ENCODE measurements at regions not wholly inside any gene's neighbourhood (a gene's known extent, or its start where the extent isn't known, plus 50 kb on each side); places are given as distances from the start of the nearest gene placed in this dataset.

- no peaks in the 10 kb centered on the region for H3K4me1 ChIP-seq
- TF ChIP-seq, protein P1, sequence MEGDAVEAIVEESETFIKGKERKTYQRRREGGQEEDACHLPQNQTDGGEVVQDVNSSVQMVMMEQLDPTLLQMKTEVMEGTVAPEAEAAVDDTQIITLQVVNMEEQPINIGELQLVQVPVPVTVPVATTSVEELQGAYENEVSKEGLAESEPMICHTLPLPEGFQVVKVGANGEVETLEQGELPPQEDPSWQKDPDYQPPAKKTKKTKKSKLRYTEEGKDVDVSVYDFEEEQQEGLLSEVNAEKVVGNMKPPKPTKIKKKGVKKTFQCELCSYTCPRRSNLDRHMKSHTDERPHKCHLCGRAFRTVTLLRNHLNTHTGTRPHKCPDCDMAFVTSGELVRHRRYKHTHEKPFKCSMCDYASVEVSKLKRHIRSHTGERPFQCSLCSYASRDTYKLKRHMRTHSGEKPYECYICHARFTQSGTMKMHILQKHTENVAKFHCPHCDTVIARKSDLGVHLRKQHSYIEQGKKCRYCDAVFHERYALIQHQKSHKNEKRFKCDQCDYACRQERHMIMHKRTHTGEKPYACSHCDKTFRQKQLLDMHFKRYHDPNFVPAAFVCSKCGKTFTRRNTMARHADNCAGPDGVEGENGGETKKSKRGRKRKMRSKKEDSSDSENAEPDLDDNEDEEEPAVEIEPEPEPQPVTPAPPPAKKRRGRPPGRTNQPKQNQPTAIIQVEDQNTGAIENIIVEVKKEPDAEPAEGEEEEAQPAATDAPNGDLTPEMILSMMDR (IDR thresholded peaks at IDR 0.05), result no peak
- no peak for TF ChIP-seq POLR2A (IDR thresholded peaks at IDR 0.05)
- no peak overlapping the region for H3K27ac ChIP-seq
- no peak overlapping the region for H3K4me3 ChIP-seq
- no peak for DNase-seq
- H3K9me3 ChIP-seq, result no peaks in the 10 kb centered on the region
- no peaks in the 10 kb centered on the region for H3K36me3 ChIP-seq
- H3K27me3 ChIP-seq, result no peaks in the 10 kb centered on the region
Observed at GRCh38 chr13:22312405-22312803, 641.5 kb downstream of the FGF9 start.

DNA sequence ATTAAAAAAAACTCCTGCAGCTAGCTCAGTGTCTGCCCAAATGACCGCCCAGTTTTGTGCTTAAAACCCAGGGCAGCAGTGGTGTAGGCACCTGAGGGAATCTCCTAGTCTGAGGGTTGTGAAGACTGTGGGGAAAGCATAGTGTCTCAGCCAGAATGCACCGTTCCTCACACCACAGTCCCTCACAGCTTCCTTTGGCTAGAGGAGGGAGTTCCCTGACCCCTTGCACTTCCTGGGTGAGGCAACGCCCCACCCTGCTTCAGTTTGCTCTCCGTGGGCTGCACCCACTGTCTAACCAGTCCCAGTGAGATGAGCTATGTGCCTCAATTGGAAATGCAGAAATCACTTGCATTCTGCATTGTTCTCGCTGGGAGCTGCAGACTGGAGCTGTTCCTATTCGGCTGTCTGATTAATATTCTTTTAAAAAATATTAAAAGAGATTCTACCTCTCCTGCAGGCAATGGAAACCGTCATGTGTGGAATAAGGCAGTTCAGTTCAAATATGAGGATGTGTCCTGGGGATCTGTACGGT is 645.7 kb downstream of the FGF9 start:
- H3K27ac ChIP-seq, result no peak overlapping the region
- no peak overlapping the region for H3K4me3 ChIP-seq
- no peaks in the 10 kb centered on the region for H3K27me3 ChIP-seq
- H3K36me3 ChIP-seq, result no peaks in the 10 kb centered on the region
- no peak for DNase-seq
- no peaks in the 10 kb centered on the region for H3K4me1 ChIP-seq
- no peak for TF ChIP-seq POLR2A (IDR thresholded peaks at IDR 0.05)
- TF ChIP-seq, protein P1 (IDR thresholded peaks at IDR 0.05), result no peak
- H3K9me3 ChIP-seq, result no peaks in the 10 kb centered on the region

- no peaks in the 10 kb centered on the region for H3K9me3 ChIP-seq
- no peaks in the 10 kb centered on the region for H3K36me3 ChIP-seq
- no peaks in the 10 kb centered on the region for H3K27me3 ChIP-seq
- H3K4me1 ChIP-seq, result no peaks in the 10 kb centered on the region
- no peak for DNase-seq
- no peak overlapping the region for H3K27ac ChIP-seq
- no peak for TF ChIP-seq POLR2A (IDR thresholded peaks at IDR 0.05)
- TF ChIP-seq, protein P1 (IDR thresholded peaks at IDR 0.05), result no peak
- H3K4me3 ChIP-seq, result no peak overlapping the region
Observed at GRCh38 chr13:22320991-22321390, 650.1 kb downstream of the FGF9 start.

GRCh38 chr13:22325761-22326160 is 654.9 kb downstream of the FGF9 start:
- no peaks in the 10 kb centered on the region for H3K27me3 ChIP-seq
- H3K9me3 ChIP-seq, result no peaks in the 10 kb centered on the region
- H3K27ac ChIP-seq, result no peak overlapping the region
- TF ChIP-seq, protein P1 (IDR thresholded peaks at IDR 0.05), result no peak
- no peak for TF ChIP-seq POLR2A (IDR thresholded peaks at IDR 0.05)
- no peak for DNase-seq
- H3K4me1 ChIP-seq, result no peaks in the 10 kb centered on the region
- H3K4me3 ChIP-seq, result no peak overlapping the region
- H3K36me3 ChIP-seq, result no peaks in the 10 kb centered on the region

- TF ChIP-seq, protein P1 (IDR thresholded peaks at IDR 0.05), result no peak
- TF ChIP-seq POLR2A (IDR thresholded peaks at IDR 0.05), result no peak
- H3K9me3 ChIP-seq, result no peaks in the 10 kb centered on the region
- DNase-seq, result no peak
- H3K36me3 ChIP-seq, result no peaks in the 10 kb centered on the region
- no peak overlapping the region for H3K4me3 ChIP-seq
- no peaks in the 10 kb centered on the region for H3K27me3 ChIP-seq
- H3K27ac ChIP-seq, result no peak overlapping the region
- H3K4me1 ChIP-seq, result no peaks in the 10 kb centered on the region
Observed at GRCh38 chr13:22332416-22332815, 661.5 kb downstream of the FGF9 start.

DNA sequence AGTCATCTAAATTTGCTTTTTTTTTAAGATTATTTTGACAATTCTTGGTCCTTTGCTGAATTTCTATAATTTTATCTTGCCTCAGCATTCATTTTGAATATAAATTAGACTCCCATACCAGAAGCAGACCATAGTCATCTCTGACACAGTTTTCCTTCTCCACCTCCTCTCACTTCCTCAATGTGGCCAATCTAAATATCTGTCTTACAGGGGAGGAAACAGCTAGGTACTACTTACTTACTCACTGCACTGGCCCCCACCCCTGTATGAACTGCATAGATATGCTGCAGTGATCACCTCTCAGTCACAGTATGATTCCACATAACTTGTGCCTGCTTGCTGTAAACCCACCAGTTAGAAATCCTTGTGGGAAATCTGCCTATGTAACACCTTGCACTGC is 665.6 kb downstream of the FGF9 start:
- Histone ChIP-seq H3K27ac (no peak overlapping the region), H3K4me1 (no peaks in the 10 kb centered on the region), H3K9me3 (no peaks in the 10 kb centered on the region), H3K4me3 (no peak overlapping the region), H3K36me3 (no peaks in the 10 kb centered on the region), H3K27me3 (no peaks in the 10 kb centered on the region)
- TF ChIP-seq, protein P1 (IDR thresholded peaks at IDR 0.05), result no peak
- no peak for TF ChIP-seq POLR2A (IDR thresholded peaks at IDR 0.05)
- DNase-seq, result no peak
